GM12878 (cell line): ENCODE measurements at regions not wholly inside any gene's neighbourhood (a gene's known extent, or its start where the extent isn't known, plus 50 kb on each side); places are given as distances from the start of the nearest gene placed in this dataset.

ENCODE experiments used
- ATAC-seq: fragments of 200-7000 bp; cut with Tn5 transposase; 3 replicates; pipeline ENCODE4 v1.9.1; 2020; ENCODE audit warnings: mild to moderate bottlenecking, moderate library complexity
- BruUV-seq: library from RNA; stranded (reverse); fragments of 400-500 nt; replicated peaks from 2 replicates; lab custom pipeline; 2021; lab: Mats Ljungman, UMichigan
- CTCF ChIA-PET: fragments of 300-600 bp; sonication (Branson Sonifier 250); formaldehyde crosslinking; extraction: SDS; loops from one replicate; lab custom pipeline; 2021; ENCODE audit warnings: inconsistent platforms; lab: Yijun Ruan, JAX
- POLR2A ChIA-PET: fragments of 350-600 bp; formaldehyde crosslinking; extraction: SDS; loops from one replicate; lab custom pipeline; 2021; ENCODE audit warnings: inconsistent platforms; lab: Charles Lee
- RAD21 ChIA-PET: fragments of 300-600 bp; sonication (Branson Sonifier 250); formaldehyde crosslinking; loops from one replicate; lab custom pipeline; 2023; ENCODE audit warnings: antibody characterized with exemption; ENCODE audit not compliant: unreplicated experiment; lab: Charles Lee
- SMC1A ChIA-PET: fragments of 300-600 bp; sonication (Branson Sonifier 250); formaldehyde crosslinking; loops from one replicate; lab custom pipeline; 2023; ENCODE audit not compliant: unreplicated experiment, uncharacterized antibody; lab: Charles Lee
- DNase-seq: peaks from one replicate; pipeline ENCODE4 v3.0.0-alpha.2; 2011; ENCODE audit warnings: low read depth, low spot score
- FAIRE-seq: peaks from 3 replicates; lab custom pipeline; 2011; peaks lifted over from hg19 to GRCh38; lab: Jason Lieb, UNC
- H2AFZ ChIP-seq: 2 replicates; pipeline ENCODE4 v1.6.0; 2011; ENCODE audit warnings: low read depth, low read length, control low read depth; ENCODE audit not compliant: control insufficient read depth
- H3K27ac ChIP-seq: 2 replicates; pipeline ENCODE4 v1.5.1; 2011; ENCODE audit warnings: control low read depth; ENCODE audit not compliant: control insufficient read depth, insufficient read depth
- H3K27me3 ChIP-seq, 2 experiments: replicated peaks in 1 of 2; 2 replicates each; pipeline versions ENCODE4 v1.6.0 to v1.6.1; 2011; ENCODE audit warnings: low read length in 1 of 2; ENCODE audit not compliant: control insufficient read depth in 2 of 2, insufficient read depth in 2 of 2
- H3K36me3 ChIP-seq, 2 experiments: 2 replicates each; pipeline ENCODE4 v1.5.1; 2011; ENCODE audit warnings: low read length in 1 of 2; ENCODE audit not compliant: control insufficient read depth in 2 of 2, insufficient read depth in 2 of 2
- H3K4me1 ChIP-seq: 2 replicates; pipeline ENCODE4 v1.6.1; 2011; ENCODE audit warnings: mild to moderate bottlenecking, low read length, moderate library complexity, mixed read lengths; ENCODE audit not compliant: control insufficient read depth, insufficient read depth
- H3K4me2 ChIP-seq: 2 replicates; pipeline ENCODE4 v1.6.0; 2011; ENCODE audit warnings: control low read depth; ENCODE audit not compliant: control insufficient read depth, insufficient read depth
- H3K4me3 ChIP-seq: fragments of 200-600 bp; sonication (generic); 2 replicates; pipeline ENCODE4 v1.5.1; 2016
- H3K79me2 ChIP-seq: 2 replicates; pipeline ENCODE4 v1.6.0; 2011; ENCODE audit warnings: low read length; ENCODE audit not compliant: control insufficient read depth, insufficient read depth
- H3K9ac ChIP-seq: 2 replicates; pipeline ENCODE4 v1.8.0; 2011; ENCODE audit warnings: low read length, control low read depth, mixed read lengths; ENCODE audit not compliant: control insufficient read depth, insufficient read depth
- H3K9me3 ChIP-seq: replicated peaks from 3 replicates; pipeline ENCODE4 v1.5.1; 2011; ENCODE audit warnings: mild to moderate bottlenecking, low read length; ENCODE audit not compliant: control insufficient read depth, insufficient read depth
- H4K20me1 ChIP-seq: 2 replicates; pipeline ENCODE4 v1.6.0; 2011; ENCODE audit not compliant: control insufficient read depth, insufficient read depth
- EED ChIP-seq: sonication (generic); IDR thresholded peaks from 2 replicates; pipeline ENCODE4 v1.6.1; 2016; ENCODE audit warnings: antibody characterized with exemption, low read depth
- FOS ChIP-seq: IDR thresholded peaks from 3 replicates; pipeline ENCODE4 v1.6.1; 2011; ENCODE audit warnings: borderline replicate concordance; ENCODE audit not compliant: insufficient read length; ENCODE audit errors: extremely low read depth
- IRF4 ChIP-seq: IDR thresholded peaks from 2 replicates; pipeline ENCODE4 v1.6.1; 2011; ENCODE audit warnings: low read depth, low read length
- MXI1 ChIP-seq: fragments of 150-350 bp; IDR thresholded peaks from 2 replicates; pipeline ENCODE4 v1.6.1; 2011; ENCODE audit warnings: low read depth, mild to moderate bottlenecking, inconsistent platforms, low read length, improper control_type of control experiment
- POLR2AphosphoS5 ChIP-seq: IDR thresholded peaks from 2 replicates; pipeline ENCODE4 v1.6.1; 2011; ENCODE audit warnings: mild to moderate bottlenecking, low read length, inconsistent platforms
- RAD51 ChIP-seq: fragments of 450-650 bp; IDR thresholded peaks from 2 replicates; pipeline ENCODE4 v1.6.1; 2016; ENCODE audit warnings: moderate library complexity, mild to moderate bottlenecking, inconsistent platforms
- RUNX3 ChIP-seq: IDR thresholded peaks from 2 replicates; pipeline ENCODE4 v1.6.1; 2012; ENCODE audit warnings: low read length, inconsistent platforms
- SMC3 ChIP-seq: IDR thresholded peaks from 2 replicates; pipeline ENCODE4 v1.6.1; 2011; ENCODE audit warnings: low read length, improper control_type of control experiment, borderline replicate concordance
- SREBF1 ChIP-seq: IDR thresholded peaks from 2 replicates; pipeline ENCODE4 v1.6.1; 2012; ENCODE audit warnings: mild to moderate bottlenecking, low read length
- TARDBP ChIP-seq: IDR thresholded peaks from 2 replicates; pipeline ENCODE4 v1.6.1; 2016; ENCODE audit warnings: borderline replicate concordance
- ZNF622 ChIP-seq: fragments of 450-650 bp; IDR thresholded peaks from 2 replicates; pipeline ENCODE4 v1.6.1; 2017; ENCODE audit warnings: mild to moderate bottlenecking, inconsistent platforms
- WGBS: methylation state at CpG from one replicate; pipeline ENCODE4 v1.1.6; 2016; ENCODE audit warnings: low lambda C conversion rate; ENCODE audit not compliant: insufficient replicate concordance, insufficient coverage; ENCODE audit errors: missing lambda C conversion rate; 5-methylcytosine and 5-hydroxymethylcytosine counted together
- in situ Hi-C: fragments of 300-500 bp; cut with MboI; formaldehyde crosslinking; loops from 9 replicates; pipeline ENCODE4 v1.14.3; 2018; ENCODE audit warnings: mixed read lengths
- intact Hi-C: fragments of 100-400 bp; cut with micrococcal nuclease; formaldehyde crosslinking; loops from one replicate; pipeline ENCODE4 v1.14.2; 2022; ENCODE audit not compliant: unreplicated experiment
- TF ChIP-seq, protein P1 (sequence below): fragments of 450-650 bp; IDR thresholded peaks from 2 replicates; pipeline ENCODE4 v1.6.1; 2017; ENCODE audit warnings: antibody characterized with exemption, mild to moderate bottlenecking, moderate library complexity
- TF ChIP-seq, protein P2 (sequence below): IDR thresholded peaks from 2 replicates; pipeline ENCODE4 v1.6.1; 2011; ENCODE audit warnings: borderline replicate concordance, low read depth, mild to moderate bottlenecking, moderate library complexity, low read length; ENCODE audit not compliant: insufficient read depth, poor library complexity, severe bottlenecking
- TF ChIP-seq, protein P3 (sequence below): IDR thresholded peaks from 2 replicates; pipeline ENCODE4 v1.6.1; 2012; ENCODE audit warnings: mild to moderate bottlenecking, low read depth, low read length

DNA sequence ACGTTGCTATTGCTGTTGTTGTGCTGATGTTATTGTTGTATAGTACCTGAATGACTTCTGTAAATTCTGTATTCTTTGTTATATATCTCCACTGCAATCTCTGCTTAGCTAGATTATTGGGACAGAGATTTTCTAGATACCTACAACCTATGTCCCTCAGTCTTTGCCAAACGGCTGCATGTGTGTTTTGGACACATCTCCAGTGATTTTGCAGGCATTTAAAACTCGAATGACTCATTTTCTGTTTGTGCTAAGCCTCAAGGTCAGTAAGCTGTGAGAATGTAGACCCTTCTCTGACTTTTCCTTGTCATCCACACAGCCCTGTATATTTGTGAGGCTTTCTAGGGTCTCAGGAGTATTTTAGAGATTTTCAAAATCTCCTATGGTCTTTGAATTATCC, 410.7 kb downstream of the POM121L12 start:
- Histone ChIP-seq H3K9me3 (no peaks in the 10 kb centered on the region), H3K4me3 (no peak overlapping the region), H3K36me3 (no peaks in the 10 kb centered on the region), H3K79me2 (no peaks in the 10 kb centered on the region), H3K27ac (no peak overlapping the region), H3K27me3 (no peaks in the 10 kb centered on the region), H4K20me1 (no peaks in the 10 kb centered on the region), H3K9ac (no peak overlapping the region), H3K4me2 (no peak overlapping the region), H3K4me1 (no peaks in the 10 kb centered on the region), H2AFZ (no peak overlapping the region)
- WGBS: 0% methylated on average over 3 of the region's 3 CpGs
- CTCF ChIA-PET: no interaction called here
- SMC1A ChIA-PET: no interaction called here
- DNase-seq (no peak), FAIRE-seq (no peak), ATAC-seq (no peak)
- TF ChIP-seq, protein P1, sequence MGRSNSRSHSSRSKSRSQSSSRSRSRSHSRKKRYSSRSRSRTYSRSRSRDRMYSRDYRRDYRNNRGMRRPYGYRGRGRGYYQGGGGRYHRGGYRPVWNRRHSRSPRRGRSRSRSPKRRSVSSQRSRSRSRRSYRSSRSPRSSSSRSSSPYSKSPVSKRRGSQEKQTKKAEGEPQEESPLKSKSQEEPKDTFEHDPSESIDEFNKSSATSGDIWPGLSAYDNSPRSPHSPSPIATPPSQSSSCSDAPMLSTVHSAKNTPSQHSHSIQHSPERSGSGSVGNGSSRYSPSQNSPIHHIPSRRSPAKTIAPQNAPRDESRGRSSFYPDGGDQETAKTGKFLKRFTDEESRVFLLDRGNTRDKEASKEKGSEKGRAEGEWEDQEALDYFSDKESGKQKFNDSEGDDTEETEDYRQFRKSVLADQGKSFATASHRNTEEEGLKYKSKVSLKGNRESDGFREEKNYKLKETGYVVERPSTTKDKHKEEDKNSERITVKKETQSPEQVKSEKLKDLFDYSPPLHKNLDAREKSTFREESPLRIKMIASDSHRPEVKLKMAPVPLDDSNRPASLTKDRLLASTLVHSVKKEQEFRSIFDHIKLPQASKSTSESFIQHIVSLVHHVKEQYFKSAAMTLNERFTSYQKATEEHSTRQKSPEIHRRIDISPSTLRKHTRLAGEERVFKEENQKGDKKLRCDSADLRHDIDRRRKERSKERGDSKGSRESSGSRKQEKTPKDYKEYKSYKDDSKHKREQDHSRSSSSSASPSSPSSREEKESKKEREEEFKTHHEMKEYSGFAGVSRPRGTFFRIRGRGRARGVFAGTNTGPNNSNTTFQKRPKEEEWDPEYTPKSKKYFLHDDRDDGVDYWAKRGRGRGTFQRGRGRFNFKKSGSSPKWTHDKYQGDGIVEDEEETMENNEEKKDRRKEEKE: no peak
- TF ChIP-seq MXI1 (no peak), SMC3 (no peak), RAD51 (no peak), SREBF1 (no peak), RUNX3 (no peak), FOS (no peak), POLR2AphosphoS5 (no peak), IRF4 (no peak), ZNF622 (no peak), TARDBP (no peak), EED (no peak)
- TF ChIP-seq, protein P2, sequence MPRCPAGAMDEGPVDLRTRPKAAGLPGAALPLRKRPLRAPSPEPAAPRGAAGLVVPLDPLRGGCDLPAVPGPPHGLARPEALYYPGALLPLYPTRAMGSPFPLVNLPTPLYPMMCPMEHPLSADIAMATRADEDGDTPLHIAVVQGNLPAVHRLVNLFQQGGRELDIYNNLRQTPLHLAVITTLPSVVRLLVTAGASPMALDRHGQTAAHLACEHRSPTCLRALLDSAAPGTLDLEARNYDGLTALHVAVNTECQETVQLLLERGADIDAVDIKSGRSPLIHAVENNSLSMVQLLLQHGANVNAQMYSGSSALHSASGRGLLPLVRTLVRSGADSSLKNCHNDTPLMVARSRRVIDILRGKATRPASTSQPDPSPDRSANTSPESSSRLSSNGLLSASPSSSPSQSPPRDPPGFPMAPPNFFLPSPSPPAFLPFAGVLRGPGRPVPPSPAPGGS: no peak
- TF ChIP-seq, protein P3, sequence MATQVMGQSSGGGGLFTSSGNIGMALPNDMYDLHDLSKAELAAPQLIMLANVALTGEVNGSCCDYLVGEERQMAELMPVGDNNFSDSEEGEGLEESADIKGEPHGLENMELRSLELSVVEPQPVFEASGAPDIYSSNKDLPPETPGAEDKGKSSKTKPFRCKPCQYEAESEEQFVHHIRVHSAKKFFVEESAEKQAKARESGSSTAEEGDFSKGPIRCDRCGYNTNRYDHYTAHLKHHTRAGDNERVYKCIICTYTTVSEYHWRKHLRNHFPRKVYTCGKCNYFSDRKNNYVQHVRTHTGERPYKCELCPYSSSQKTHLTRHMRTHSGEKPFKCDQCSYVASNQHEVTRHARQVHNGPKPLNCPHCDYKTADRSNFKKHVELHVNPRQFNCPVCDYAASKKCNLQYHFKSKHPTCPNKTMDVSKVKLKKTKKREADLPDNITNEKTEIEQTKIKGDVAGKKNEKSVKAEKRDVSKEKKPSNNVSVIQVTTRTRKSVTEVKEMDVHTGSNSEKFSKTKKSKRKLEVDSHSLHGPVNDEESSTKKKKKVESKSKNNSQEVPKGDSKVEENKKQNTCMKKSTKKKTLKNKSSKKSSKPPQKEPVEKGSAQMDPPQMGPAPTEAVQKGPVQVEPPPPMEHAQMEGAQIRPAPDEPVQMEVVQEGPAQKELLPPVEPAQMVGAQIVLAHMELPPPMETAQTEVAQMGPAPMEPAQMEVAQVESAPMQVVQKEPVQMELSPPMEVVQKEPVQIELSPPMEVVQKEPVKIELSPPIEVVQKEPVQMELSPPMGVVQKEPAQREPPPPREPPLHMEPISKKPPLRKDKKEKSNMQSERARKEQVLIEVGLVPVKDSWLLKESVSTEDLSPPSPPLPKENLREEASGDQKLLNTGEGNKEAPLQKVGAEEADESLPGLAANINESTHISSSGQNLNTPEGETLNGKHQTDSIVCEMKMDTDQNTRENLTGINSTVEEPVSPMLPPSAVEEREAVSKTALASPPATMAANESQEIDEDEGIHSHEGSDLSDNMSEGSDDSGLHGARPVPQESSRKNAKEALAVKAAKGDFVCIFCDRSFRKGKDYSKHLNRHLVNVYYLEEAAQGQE: no peak
- BruUV-seq: no TSS peak
- POLR2A ChIA-PET: no interaction called here
- RAD21 ChIA-PET: no interaction called here
- in situ Hi-C loops (no loop called here), intact Hi-C loops (no loop called here)
